ENCODE measurements at regions not wholly inside any gene's neighbourhood (a gene's known extent, or its start where the extent isn't known, plus 50 kb on each side); places are given as distances from the start of the nearest gene placed in this dataset.
A peak's percentile ranks its signal among the peaks of the same experiment; 100 is the strongest.

DNA sequence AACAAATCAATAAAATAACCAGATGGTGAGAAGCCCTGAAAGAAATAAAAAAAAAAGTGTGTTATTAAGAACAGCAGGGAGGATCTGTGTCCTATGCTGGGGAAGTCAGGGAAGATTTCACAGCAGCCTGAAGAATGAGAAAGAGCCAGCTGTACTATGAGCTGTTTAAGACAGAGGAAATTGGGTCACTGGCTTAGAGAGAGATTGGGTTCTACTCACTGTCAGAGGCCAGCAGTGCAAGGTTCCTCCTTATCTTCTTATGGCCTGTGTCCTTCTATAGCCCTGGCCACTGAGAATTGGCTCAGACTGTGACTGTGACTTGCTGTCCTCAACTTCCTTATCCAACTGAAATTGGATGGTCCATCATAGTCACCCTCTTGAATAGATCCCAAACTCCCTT lies 54.8 kb upstream of the FDX1 start:
- H3K9me3 ChIP-seq (replicated peaks in 1 of 3): no peaks in the 10 kb centered on the region
- TF ChIP-seq POLR2A (IDR thresholded peaks at IDR 0.05): peak in 1 of 2 donors; percentile 47
- TF ChIP-seq, protein P1, sequence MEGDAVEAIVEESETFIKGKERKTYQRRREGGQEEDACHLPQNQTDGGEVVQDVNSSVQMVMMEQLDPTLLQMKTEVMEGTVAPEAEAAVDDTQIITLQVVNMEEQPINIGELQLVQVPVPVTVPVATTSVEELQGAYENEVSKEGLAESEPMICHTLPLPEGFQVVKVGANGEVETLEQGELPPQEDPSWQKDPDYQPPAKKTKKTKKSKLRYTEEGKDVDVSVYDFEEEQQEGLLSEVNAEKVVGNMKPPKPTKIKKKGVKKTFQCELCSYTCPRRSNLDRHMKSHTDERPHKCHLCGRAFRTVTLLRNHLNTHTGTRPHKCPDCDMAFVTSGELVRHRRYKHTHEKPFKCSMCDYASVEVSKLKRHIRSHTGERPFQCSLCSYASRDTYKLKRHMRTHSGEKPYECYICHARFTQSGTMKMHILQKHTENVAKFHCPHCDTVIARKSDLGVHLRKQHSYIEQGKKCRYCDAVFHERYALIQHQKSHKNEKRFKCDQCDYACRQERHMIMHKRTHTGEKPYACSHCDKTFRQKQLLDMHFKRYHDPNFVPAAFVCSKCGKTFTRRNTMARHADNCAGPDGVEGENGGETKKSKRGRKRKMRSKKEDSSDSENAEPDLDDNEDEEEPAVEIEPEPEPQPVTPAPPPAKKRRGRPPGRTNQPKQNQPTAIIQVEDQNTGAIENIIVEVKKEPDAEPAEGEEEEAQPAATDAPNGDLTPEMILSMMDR (IDR thresholded peaks at IDR 0.05): no peak
- H3K27ac ChIP-seq: peak overlapping the region in 4 of 5 donors; percentile 54 to 78 (median 70)
- no peaks in the 10 kb centered on the region for H3K36me3 ChIP-seq (replicated peaks in 1 of 2)
- H3K4me3 ChIP-seq: no peak overlapping the region
- peaks cover 40 to 65% of the 10 kb centered on the region in 2 donors for H3K4me1 ChIP-seq (replicated peaks in 1 of 2)
- intact Hi-C loops (cut with DNase I): loop anchor here (5.0 to 10.0 kb wide), 3 partner anchors 50 to 173 kb away; partner anchors contain the start of gene FDX1 (in 1 of the 2)
- H3K27me3 ChIP-seq: no peaks in the 10 kb centered on the region
- DNase-seq: peak; percentile 48 to 84 (median 71)

GRCh38 chr11:110375351-110375750 lies 54.4 kb upstream of the FDX1 start:
- Histone ChIP-seq H3K9me3 (replicated peaks in 1 of 3) (no peaks in the 10 kb centered on the region), H3K27ac (peak overlapping the region in 4 of 5 donors; percentile 54 to 78 (median 70)), H3K4me1 (replicated peaks in 1 of 2) (peaks cover 40 to 66% of the 10 kb centered on the region in 2 donors), H3K4me3 (no peak overlapping the region), H3K27me3 (no peaks in the 10 kb centered on the region), H3K36me3 (replicated peaks in 1 of 2) (no peaks in the 10 kb centered on the region)
- intact Hi-C loops (cut with DNase I): loop anchor here (5.0 to 10.0 kb wide), 3 partner anchors 49 to 173 kb away; partner anchors contain the start of gene FDX1 (in 1 of the 2)
- no peak for DNase-seq
- TF ChIP-seq, protein P1 (IDR thresholded peaks at IDR 0.05): no peak
- no peak for TF ChIP-seq POLR2A (IDR thresholded peaks at IDR 0.05)

DNA sequence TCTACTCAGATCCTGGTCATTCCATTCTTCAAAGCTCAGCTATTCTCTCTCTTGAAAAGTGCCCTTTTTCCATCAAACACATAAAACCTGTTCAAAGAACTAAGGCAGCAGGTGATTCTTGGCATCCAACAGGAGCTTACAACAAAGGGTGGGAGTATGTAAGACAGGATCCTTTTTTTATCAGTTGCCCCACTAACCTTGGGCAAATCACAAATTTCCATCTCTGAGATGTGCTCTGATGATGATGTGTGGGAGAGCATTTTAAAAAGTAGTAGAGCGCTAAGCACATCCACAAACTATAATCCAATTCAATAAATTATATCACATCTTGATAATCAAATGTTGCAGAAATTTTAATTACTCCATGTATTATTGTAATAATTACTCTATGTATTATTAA lies 53.7 kb upstream of the FDX1 start:
- Histone ChIP-seq H3K27me3 (no peaks in the 10 kb centered on the region), H3K4me1 (replicated peaks in 1 of 2) (peaks cover 40 to 73% of the 10 kb centered on the region in 2 donors), H3K27ac (peak overlapping the region in 3 of 5 donors; percentile 54 to 78 (median 72)), H3K4me3 (no peak overlapping the region), H3K9me3 (replicated peaks in 1 of 3) (no peaks in the 10 kb centered on the region), H3K36me3 (replicated peaks in 1 of 2) (no peaks in the 10 kb centered on the region)
- TF ChIP-seq POLR2A (IDR thresholded peaks at IDR 0.05): no peak
- TF ChIP-seq, protein P1 (IDR thresholded peaks at IDR 0.05): no peak
- WGBS, 4 donors: 36 to 96% (median 94%) methylated on average over 1 of the region's 1 CpG
- intact Hi-C loops (cut with DNase I): loop anchor here (5.0 to 10.0 kb wide), 3 partner anchors 49 to 174 kb away; partner anchors contain the start of gene FDX1 (in 1 of the 2)
- no peak for DNase-seq

DNA sequence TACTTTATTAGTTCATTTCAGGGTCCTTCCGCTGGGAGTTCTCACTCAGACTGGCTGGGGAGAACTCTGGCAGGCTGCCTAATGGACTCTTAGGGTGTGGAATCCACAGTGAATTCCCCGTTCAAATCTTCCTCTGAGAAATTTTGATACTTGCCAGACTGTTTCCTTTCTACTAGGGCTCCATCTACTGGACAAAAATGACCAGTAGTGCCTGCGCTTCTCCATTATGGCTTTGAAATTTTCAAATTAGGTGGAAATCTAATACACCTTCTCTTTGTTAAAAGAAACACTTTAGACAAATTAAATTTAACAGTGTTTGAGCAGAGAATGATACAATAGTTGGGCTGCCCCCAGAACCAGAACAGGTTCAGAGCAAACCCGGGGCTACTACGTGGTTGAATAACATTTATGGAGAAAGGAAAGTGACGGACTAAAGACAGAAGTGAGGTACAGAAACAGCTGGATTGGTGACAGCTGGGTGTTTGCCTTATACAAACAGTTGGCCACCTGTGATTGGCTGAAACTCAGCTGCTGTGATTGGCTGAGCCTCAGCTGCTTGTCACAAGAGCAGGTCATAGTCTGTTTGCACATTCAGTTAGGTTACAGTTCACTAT lies 52.9 kb upstream of the FDX1 start:
- Histone ChIP-seq H3K36me3 (replicated peaks in 1 of 2) (no peaks in the 10 kb centered on the region), H3K4me3 (peak overlapping the region in 1 of 4 donors; percentile 43), H3K27ac (peak overlapping the region; percentile 49 to 87 (median 72)), H3K27me3 (no peaks in the 10 kb centered on the region), H3K9me3 (replicated peaks in 1 of 3) (no peaks in the 10 kb centered on the region), H3K4me1 (replicated peaks in 1 of 2) (peaks cover 40 to 73% of the 10 kb centered on the region in 2 donors)
- 8 to 13% (median 10%) methylated on average over 6 of the region's 6 CpGs for WGBS, 4 donors
- TF ChIP-seq, protein P1 (IDR thresholded peaks at IDR 0.05): peak; percentile 68 to 88 (median 82)
- peak in 1 of 2 donors; percentile 60 for TF ChIP-seq POLR2A (IDR thresholded peaks at IDR 0.05)
- peak; percentile 76 to 93 (median 87) for DNase-seq
- intact Hi-C loops (cut with DNase I): loop anchor here (5.0 to 10.0 kb wide), 3 partner anchors 48 to 175 kb away; partner anchors contain the start of gene FDX1 (in 1 of the 2)

Measured in adrenal gland (tissue), 9 donors.